Endothelial cell of umbilical vein (primary cell): ENCODE measurements at regions not wholly inside any gene's neighbourhood (a gene's known extent, or its start where the extent isn't known, plus 50 kb on each side); places are given as distances from the start of the nearest gene placed in this dataset.

Experiments used
- BruUV-seq: library from RNA; stranded (reverse); fragments of 400-500 nt; replicated peaks from 2 replicates; lab custom pipeline; 2021; lab: Mats Ljungman, UMichigan
- CTCF ChIA-PET: fragments of 300-600, 350-600 bp; sonication (Branson Sonifier 250); formaldehyde crosslinking; loops from one replicate; lab custom pipeline; 2021; ENCODE audit warnings: antibody characterized with exemption, inconsistent platforms; lab: Charles Lee
- POLR2A ChIA-PET: fragments of 300-600, 350-600 bp; sonication (Branson Sonifier 250); formaldehyde crosslinking; loops from one replicate; lab custom pipeline; 2021; ENCODE audit warnings: antibody characterized with exemption, inconsistent platforms; lab: Charles Lee
- DNase-seq: peaks from one replicate; pipeline ENCODE4 v3.0.0-alpha.2; 2011; ENCODE audit warnings: low read depth, low spot score
- FAIRE-seq: peaks from 2 replicates; lab custom pipeline; 2011; peaks lifted over from hg19 to GRCh38; lab: Jason Lieb, UNC
- H2AFZ ChIP-seq: 2 replicates; pipeline ENCODE4 v1.6.0; 2012; ENCODE audit warnings: low read depth, low read length, control low read depth, inconsistent platforms
- H3K27ac ChIP-seq: 2 replicates; pipeline ENCODE4 v1.5.1; 2011; ENCODE audit warnings: low read depth, mild to moderate bottlenecking, control low read depth, low read length, moderate library complexity; ENCODE audit not compliant: insufficient read depth
- H3K27me3 ChIP-seq, 2 experiments: 2 replicates each; pipeline versions ENCODE4 v1.6.0 to v1.6.1; 2011; ENCODE audit warnings: low read length in 2 of 2, mixed read lengths in 1 of 2; ENCODE audit not compliant: control insufficient read depth in 2 of 2, insufficient read depth in 2 of 2
- H3K36me3 ChIP-seq, 2 experiments: 2 replicates in 1 of 2; 3 replicates in 1 of 2; pipeline ENCODE4 v1.5.1; 2011; ENCODE audit warnings: low read length in 2 of 2, mild to moderate bottlenecking in 1 of 2, moderate library complexity in 1 of 2; ENCODE audit not compliant: control insufficient read depth in 2 of 2, insufficient read depth in 2 of 2; ENCODE audit errors: extremely low read depth in 1 of 2
- H3K4me1 ChIP-seq: 3 replicates; pipeline ENCODE4 v1.5.1; 2011; ENCODE audit warnings: mild to moderate bottlenecking, low read length; ENCODE audit not compliant: control insufficient read depth, insufficient read depth; ENCODE audit errors: extremely low read depth
- H3K4me2 ChIP-seq: 2 replicates; pipeline ENCODE4 v1.6.1; 2011; ENCODE audit warnings: low read length, control low read depth, mixed read lengths; ENCODE audit not compliant: insufficient read depth
- H3K4me3 ChIP-seq, 3 experiments: fragments of 200-600 bp in 1 of 3; sonication (generic), shearing (Covaris generic) in 1 of 3; replicated peaks in 1 of 3; 2 replicates each; pipeline ENCODE4 v1.5.1; 2011 to 2016; ENCODE audit warnings: control low read depth in 3 of 3, low read length in 3 of 3, mild to moderate bottlenecking in 2 of 3, inconsistent platforms in 1 of 3, low read depth in 1 of 3, moderate library complexity in 1 of 3; ENCODE audit not compliant: insufficient read depth in 1 of 3
- H3K79me2 ChIP-seq: 2 replicates; pipeline ENCODE4 v1.6.0; 2012; ENCODE audit warnings: low read length, inconsistent platforms; ENCODE audit not compliant: control insufficient read depth, insufficient read depth
- H3K9ac ChIP-seq: replicated peaks from 2 replicates; pipeline ENCODE3; 2011; ENCODE audit warnings: low read length, control low read depth; ENCODE audit not compliant: insufficient read depth; ENCODE audit errors: extremely low read depth
- H3K9me1 ChIP-seq: replicated peaks from 3 replicates; pipeline ENCODE4 v1.6.0; 2011; ENCODE audit warnings: mild to moderate bottlenecking, low read length; ENCODE audit not compliant: control insufficient read depth, insufficient read depth; ENCODE audit errors: extremely low read depth
- H3K9me3 ChIP-seq: replicated peaks from 2 replicates; pipeline ENCODE4 v1.5.1; 2012; ENCODE audit warnings: low read length, inconsistent platforms; ENCODE audit not compliant: control insufficient read depth, insufficient read depth
- H4K20me1 ChIP-seq: replicated peaks from 2 replicates; pipeline ENCODE3; 2011; ENCODE audit warnings: mild to moderate bottlenecking, low read length; ENCODE audit not compliant: control insufficient read depth, insufficient read depth; ENCODE audit errors: extremely low read depth
- CTCF ChIP-seq, 2 donors: IDR thresholded peaks; 1 replicate in 1 of 2; 2 replicates in 1 of 2; pipeline ENCODE4 v1.5.1; 2011; ENCODE audit warnings: low read length in 2 of 2, mild to moderate bottlenecking in 2 of 2, moderate library complexity in 2 of 2, control low read depth in 1 of 2, inconsistent platforms in 1 of 2, low read depth in 1 of 2; ENCODE audit not compliant: insufficient read depth in 1 of 2; ENCODE audit errors: extremely low read depth in 1 of 2
- EZH2 ChIP-seq: IDR thresholded peaks from 2 replicates; pipeline ENCODE4 v1.6.1; 2012; ENCODE audit warnings: borderline replicate concordance, low read depth, mild to moderate bottlenecking, moderate library complexity, low read length, inconsistent platforms; ENCODE audit not compliant: severe bottlenecking
- FOS ChIP-seq: IDR thresholded peaks from 2 replicates; pipeline ENCODE4 v1.6.1; 2011; ENCODE audit warnings: mild to moderate bottlenecking, low read length, moderate library complexity, borderline replicate concordance; ENCODE audit not compliant: insufficient read depth
- GATA2 ChIP-seq: IDR thresholded peaks from 2 replicates; pipeline ENCODE4 v1.7.0; 2011; ENCODE audit warnings: low read depth, mild to moderate bottlenecking, moderate library complexity, mixed read lengths, low read length; ENCODE audit not compliant: insufficient read length, insufficient read depth
- JUN ChIP-seq: IDR thresholded peaks from 2 replicates; pipeline ENCODE4 v1.6.1; 2011; ENCODE audit warnings: borderline replicate concordance, low read depth; ENCODE audit not compliant: insufficient read length, insufficient read depth
- MAX ChIP-seq: IDR thresholded peaks from 2 replicates; pipeline ENCODE4 v1.6.1; 2011; ENCODE audit not compliant: insufficient read depth, insufficient read length
- MYC ChIP-seq: IDR thresholded peaks from one replicate; pipeline ENCODE4 v1.6.1; 2011; ENCODE audit warnings: mild to moderate bottlenecking, low read depth, low read length
- POLR2A ChIP-seq: IDR thresholded peaks from 2 replicates; pipeline ENCODE4 v1.6.1; 2012; ENCODE audit warnings: low read depth, mild to moderate bottlenecking, control low read depth, low read length
- POLR2AphosphoS5 ChIP-seq: IDR thresholded peaks from 2 replicates; pipeline ENCODE4 v1.6.1; 2012; ENCODE audit warnings: low read depth, mild to moderate bottlenecking, control low read depth, low read length, moderate library complexity; ENCODE audit not compliant: insufficient read depth
- dilution Hi-C: fragments of 300-500 bp; cut with MboI; formaldehyde crosslinking; loops from one replicate; pipeline ENCODE4 v1.15.0; 2019; ENCODE audit warnings: low sequenced_read_pairs; ENCODE audit not compliant: extremely low pct_ligation_motif_present
- intact Hi-C: fragments of 100-400 bp; cut with micrococcal nuclease; formaldehyde crosslinking; loops from one replicate; pipeline ENCODE4 v1.10.0; 2022

- H3K9me1 ChIP-seq, result no peaks in the 10 kb centered on the region
- no peak overlapping the region for H3K4me3 ChIP-seq
- ChIA-PET POLR2A (no interaction called here), CTCF (no interaction called here)
- TF ChIP-seq CTCF (IDR thresholded peaks at IDR 0.05; ENCODE audit: extremely low read depth in 1 of 2, insufficient read depth in 1 of 2, low read depth in 1 of 2, low read length in 2 of 2) (no peak), EZH2 (no peak), GATA2 (no peak), FOS (no peak), JUN (no peak), MYC (no peak), POLR2AphosphoS5 (no peak), POLR2A (no peak), MAX (no peak)
- no peaks in the 10 kb centered on the region for H3K4me1 ChIP-seq
- dilution Hi-C loops (no loop called here), intact Hi-C loops (no loop called here)
- no TSS peak for BruUV-seq
- H3K79me2 ChIP-seq, result no peaks in the 10 kb centered on the region
- peaks cover 2 to 3% of the 10 kb centered on the region in 2 experiments for H3K27me3 ChIP-seq
- no peaks in the 10 kb centered on the region for H3K36me3 ChIP-seq
- H4K20me1 ChIP-seq, result no peaks in the 10 kb centered on the region
- DNase-seq (no peak), FAIRE-seq (no peak)
- no peak overlapping the region for H3K9ac ChIP-seq
- H3K9me3 ChIP-seq, result no peaks in the 10 kb centered on the region
- H3K4me2 ChIP-seq, result no peak overlapping the region
- no peak overlapping the region for H3K27ac ChIP-seq
- H2AFZ ChIP-seq, result no peak overlapping the region
Observed at GRCh38 chr2:62369541-62370202, 136.3 kb downstream of the TMEM17 start.
